GM18861 (cell line): ENCODE measurements at regions not wholly inside any gene's neighbourhood (a gene's known extent, or its start where the extent isn't known, plus 50 kb on each side); places are given as distances from the start of the nearest gene placed in this dataset.
"Not testable (repeated sequence)": the region's sequence is repeated elsewhere in the genome, so short reads cannot be mapped to it uniquely, and the experiment has no call there.

Experiments used
- ATAC-seq: cut with Tn5 transposase; IDR thresholded peaks from one replicate; pipeline ENCODE4 v1.9.1; 2021; ENCODE audit not compliant: unreplicated experiment

GRCh38 chr20:22842793-22843192 lies 192.3 kb upstream of the SSTR4 start:
- no peak for ATAC-seq

- no peak for ATAC-seq
These were observed 190.2 kb upstream of the SSTR4 start for GRCh38 chr20:22844959-22845358.

GRCh38 chr20:22846863-22847262 lies 188.2 kb upstream of the SSTR4 start:
- no peak for ATAC-seq

- ATAC-seq = no peak
These were observed 186.7 kb upstream of the SSTR4 start for GRCh38 chr20:22848364-22848763.

- not testable (repeated sequence) for ATAC-seq
These were observed 183.3 kb upstream of the SSTR4 start for GRCh38 chr20:22851679-22852346.

GRCh38 chr20:22861231-22861980 lies 173.7 kb upstream of the SSTR4 start:
- ATAC-seq = no peak

- ATAC-seq = no peak
These were observed 173.1 kb upstream of the SSTR4 start for GRCh38 chr20:22861990-22862389.

- ATAC-seq = no peak
These were observed 172.4 kb upstream of the SSTR4 start for GRCh38 chr20:22862671-22863230.

GRCh38 chr20:22863826-22864225 lies 171.3 kb upstream of the SSTR4 start:
- no peak for ATAC-seq

- ATAC-seq = no peak
These were observed 168.2 kb upstream of the SSTR4 start for GRCh38 chr20:22866812-22867341.

- ATAC-seq = no peak
These were observed 156.9 kb upstream of the SSTR4 start for GRCh38 chr20:22878166-22878565.

- no peak for ATAC-seq
These were observed 154.8 kb upstream of the SSTR4 start for GRCh38 chr20:22880277-22880676.

GRCh38 chr20:22887796-22888195 lies 147.3 kb upstream of the SSTR4 start:
- ATAC-seq = no peak

- ATAC-seq = no peak
These were observed 144.4 kb upstream of the SSTR4 start for GRCh38 chr20:22890594-22891300.

GRCh38 chr20:22901164-22901563 lies 133.9 kb upstream of the SSTR4 start:
- no peak for ATAC-seq

GRCh38 chr20:22901921-22902320 lies 133.2 kb upstream of the SSTR4 start:
- no peak for ATAC-seq

- no peak for ATAC-seq
These were observed 130.7 kb upstream of the SSTR4 start for GRCh38 chr20:22904386-22904785.

- no peak for ATAC-seq
These were observed 130.2 kb upstream of the SSTR4 start for GRCh38 chr20:22904905-22905304.

- ATAC-seq = no peak
These were observed 129.5 kb upstream of the SSTR4 start for GRCh38 chr20:22905658-22906057.

- no peak for ATAC-seq
These were observed 126.7 kb upstream of the SSTR4 start for GRCh38 chr20:22908437-22908836.

- ATAC-seq = no peak
These were observed 126.2 kb upstream of the SSTR4 start for GRCh38 chr20:22908944-22909343.
